GM21529 (cell line): ENCODE measurements at regions not wholly inside any gene's neighbourhood (a gene's known extent, or its start where the extent isn't known, plus 50 kb on each side); places are given as distances from the start of the nearest gene placed in this dataset.
"Not testable (repeated sequence)": the region's sequence is repeated elsewhere in the genome, so short reads cannot be mapped to it uniquely, and the experiment has no call there.

Source experiments
- ATAC-seq: cut with Tn5 transposase; IDR thresholded peaks from one replicate; pipeline ENCODE4 v1.9.1; 2021; ENCODE audit not compliant: unreplicated experiment

- no peak for ATAC-seq
Observed at GRCh38 chr1:201636510-201636971, 97.6 kb downstream of the NAV1 start.

GRCh38 chr1:201637282-201638079 lies 98.6 kb downstream of the NAV1 start:
- no peak for ATAC-seq

GRCh38 chr1:201639391-201639790 lies 100.5 kb downstream of the NAV1 start:
- no peak for ATAC-seq

- no peak for ATAC-seq
Observed at GRCh38 chr1:201639826-201640225, 100.9 kb downstream of the NAV1 start.

- no peak for ATAC-seq
Observed at GRCh38 chr1:201640624-201641023, 101.7 kb downstream of the NAV1 start.

GRCh38 chr1:201641524-201642253 lies 102.8 kb downstream of the NAV1 start:
- ATAC-seq = no peak

- no peak for ATAC-seq
Observed at GRCh38 chr1:201643835-201644104, 104.8 kb downstream of the NAV1 start.

GRCh38 chr1:201644197-201644596 lies 105.3 kb downstream of the NAV1 start:
- ATAC-seq = no peak

GRCh38 chr1:201645000-201645399 lies 106.1 kb downstream of the NAV1 start:
- not testable (repeated sequence) for ATAC-seq

- ATAC-seq = no peak
Observed at GRCh38 chr1:201645956-201646355, 107.0 kb downstream of the NAV1 start.

- no peak for ATAC-seq
Observed at GRCh38 chr1:201646411-201647022, 107.6 kb downstream of the NAV1 start.

- ATAC-seq = no peak
Observed at GRCh38 chr1:201647094-201647493, 108.2 kb downstream of the NAV1 start.

GRCh38 chr1:201647722-201648065 lies 108.8 kb downstream of the NAV1 start:
- no peak for ATAC-seq

- no peak for ATAC-seq
Observed at GRCh38 chr1:201648066-201648906, 109.4 kb downstream of the NAV1 start.

- ATAC-seq = no peak
Observed at GRCh38 chr1:201648907-201649721, 110.2 kb downstream of the NAV1 start.

GRCh38 chr1:201649761-201650622 lies 111.1 kb downstream of the NAV1 start:
- ATAC-seq = no peak

- ATAC-seq = no peak
Observed at GRCh38 chr1:201650623-201650933, 111.7 kb downstream of the NAV1 start.

- ATAC-seq = no peak
Observed at GRCh38 chr1:201652181-201652580, 113.3 kb downstream of the NAV1 start.

GRCh38 chr1:201653233-201653632 lies 114.3 kb downstream of the NAV1 start:
- ATAC-seq = no peak

GRCh38 chr1:201653883-201654282 lies 115.0 kb downstream of the NAV1 start:
- ATAC-seq = no peak
